WTC11 (cell line): ENCODE measurements at regions not wholly inside any gene's neighbourhood (a gene's known extent, or its start where the extent isn't known, plus 50 kb on each side); places are given as distances from the start of the nearest gene placed in this dataset.

Experiments used
- ATAC-seq: fragments of 200-7000 bp; cut with Tn5 transposase; 2 replicates; pipeline ENCODE4 v1.10.0; 2021; ENCODE audit warnings: mild to moderate bottlenecking, moderate library complexity
- CTCF ChIA-PET: fragments of 300-600 bp; sonication (Branson Sonifier 250); formaldehyde crosslinking; loops from one replicate; lab custom pipeline; 2021; ENCODE audit warnings: antibody characterized with exemption; lab: Charles Lee
- POLR2A ChIA-PET: fragments of 350-600 bp; sonication (Branson Sonifier 250); formaldehyde crosslinking; loops from one replicate; lab custom pipeline; 2021; ENCODE audit warnings: antibody characterized with exemption; lab: Charles Lee
- DNase-seq: peaks from one replicate; pipeline ENCODE4 v3.0.0; 2021; ENCODE audit warnings: low spot score
- H3K27ac Mint-ChIP-seq: 2 replicates; pipeline ENCODE4 v1.8.0; 2021; ENCODE audit warnings: mixed read lengths
- H3K27me3 Mint-ChIP-seq: 2 replicates; pipeline ENCODE4 v1.8.0; 2021; ENCODE audit warnings: low read depth, mild to moderate bottlenecking, moderate library complexity, mixed read lengths
- H3K36me3 Mint-ChIP-seq: 2 replicates; pipeline ENCODE4 v1.8.0; 2021; ENCODE audit warnings: mixed read lengths
- H3K4me1 Mint-ChIP-seq: 2 replicates; pipeline ENCODE4 v1.8.0; 2022; ENCODE audit warnings: mixed read lengths
- H3K4me3 Mint-ChIP-seq: 2 replicates; pipeline ENCODE4 v1.8.0; 2021; ENCODE audit warnings: mild to moderate bottlenecking, moderate library complexity, mixed read lengths
- H3K9me3 Mint-ChIP-seq: 2 replicates; pipeline ENCODE4 v1.8.0; 2021; ENCODE audit warnings: mixed read lengths
- ARID4B ChIP-seq: sonication (generic); formaldehyde crosslinking; IDR thresholded peaks from 2 replicates; pipeline ENCODE4 v1.8.0; 2023; ENCODE audit warnings: missing genetic modification reagents, mild to moderate bottlenecking, borderline replicate concordance
- CREM ChIP-seq: sonication (generic); formaldehyde crosslinking; IDR thresholded peaks from 2 replicates; pipeline ENCODE4 v1.8.1; 2022; ENCODE audit warnings: mild to moderate bottlenecking, missing genetic modification reagents, moderate library complexity
- EMX1 ChIP-seq: fragments of 250-450 bp; sonication (Bioruptor Pico); IDR thresholded peaks from 2 replicates; pipeline ENCODE4 v1.8.0; 2021; ENCODE audit warnings: mild to moderate bottlenecking
- GRHL2 ChIP-seq: fragments of 250-450 bp; sonication (Bioruptor Pico); IDR thresholded peaks from 2 replicates; pipeline ENCODE4 v1.8.0; 2022; ENCODE audit warnings: mild to moderate bottlenecking, moderate library complexity; ENCODE audit not compliant: insufficient replicate concordance, severe bottlenecking
- MXD4 ChIP-seq: fragments of 250-450 bp; sonication (Bioruptor Pico); IDR thresholded peaks from 2 replicates; pipeline ENCODE4 v1.8.0; 2021; ENCODE audit warnings: mild to moderate bottlenecking, moderate library complexity, borderline replicate concordance
- NFYB ChIP-seq: sonication (generic); formaldehyde crosslinking; conservative IDR thresholded peaks from 2 replicates; pipeline ENCODE4 v1.8.0; 2022; ENCODE audit warnings: low read depth, missing genetic modification reagents
- OVOL2 ChIP-seq: fragments of 250-450 bp; sonication (Bioruptor Pico); IDR thresholded peaks from 2 replicates; pipeline ENCODE4 v1.9.0; 2021; ENCODE audit warnings: mild to moderate bottlenecking, borderline replicate concordance
- TEAD1 ChIP-seq: sonication (generic); formaldehyde crosslinking; IDR thresholded peaks from 2 replicates; pipeline ENCODE4 v1.8.0; 2022; ENCODE audit warnings: mild to moderate bottlenecking, missing genetic modification reagents
- TEAD4 ChIP-seq: sonication (generic); formaldehyde crosslinking; IDR thresholded peaks from 2 replicates; pipeline ENCODE4 v1.8.0; 2022; ENCODE audit warnings: mild to moderate bottlenecking, missing genetic modification reagents
- ZNF219 ChIP-seq: sonication (generic); formaldehyde crosslinking; IDR thresholded peaks from 2 replicates; pipeline ENCODE4 v1.8.0; 2023; ENCODE audit warnings: missing genetic modification reagents, mild to moderate bottlenecking, borderline replicate concordance
- ZNF263 ChIP-seq: sonication (generic); formaldehyde crosslinking; IDR thresholded peaks from 2 replicates; pipeline ENCODE4 v1.8.1; 2022; ENCODE audit warnings: low read depth, mild to moderate bottlenecking, moderate library complexity, missing genetic modification reagents
- ZNF317 ChIP-seq: sonication (generic); formaldehyde crosslinking; IDR thresholded peaks from 2 replicates; pipeline ENCODE4 v1.8.1; 2023; ENCODE audit warnings: low read depth, mild to moderate bottlenecking, moderate library complexity, missing genetic modification reagents, borderline replicate concordance
- ZNF416 ChIP-seq: fragments of 250-450 bp; sonication (Bioruptor Pico); IDR thresholded peaks from 2 replicates; pipeline ENCODE4 v1.9.0; 2021; ENCODE audit warnings: mild to moderate bottlenecking, inconsistent platforms
- ZNF532 ChIP-seq: fragments of 250-450 bp; sonication (Bioruptor Pico); IDR thresholded peaks from 2 replicates; pipeline ENCODE4 v1.9.0; 2021; ENCODE audit warnings: mild to moderate bottlenecking, borderline replicate concordance
- TF ChIP-seq, protein P1 (sequence below): sonication (generic); formaldehyde crosslinking; IDR thresholded peaks from 2 replicates; pipeline ENCODE4 v1.8.1; 2023; ENCODE audit warnings: mild to moderate bottlenecking, missing genetic modification reagents, moderate library complexity
- TF ChIP-seq, protein P2 (sequence below): fragments of 250-450 bp; sonication (Bioruptor Pico); IDR thresholded peaks from 2 replicates; pipeline ENCODE4 v1.9.0; 2021; ENCODE audit warnings: moderate library complexity, mild to moderate bottlenecking, inconsistent platforms, borderline replicate concordance
- TF ChIP-seq, protein P3 (sequence below): sonication (generic); formaldehyde crosslinking; IDR thresholded peaks from 2 replicates; pipeline ENCODE4 v1.8.1; 2022; ENCODE audit warnings: low read depth, missing genetic modification reagents, borderline replicate concordance
- TF ChIP-seq, protein P4 (sequence below): sonication (generic); formaldehyde crosslinking; IDR thresholded peaks from 2 replicates; pipeline ENCODE4 v1.8.0; 2022; ENCODE audit warnings: mild to moderate bottlenecking, missing genetic modification reagents
- TF ChIP-seq, protein P5 (sequence below): sonication (generic); formaldehyde crosslinking; IDR thresholded peaks from 2 replicates; pipeline ENCODE4 v1.8.0; 2022; ENCODE audit warnings: mild to moderate bottlenecking, missing genetic modification reagents

GRCh38 chr4:181647396-181648147, 595.6 kb upstream of the TENM3 start:
- CTCF ChIA-PET = no interaction called here
- H3K27me3 Mint-ChIP-seq = no peaks in the 10 kb centered on the region
- POLR2A ChIA-PET = no interaction called here
- no peak for DNase-seq
- H3K27ac Mint-ChIP-seq = no peak overlapping the region; the same call in 1 of the 2 replicates
- no peak; the same call in 1 of the 2 replicates for ATAC-seq
- H3K36me3 Mint-ChIP-seq = peaks cover 10% of the 10 kb centered on the region
- H3K9me3 Mint-ChIP-seq = peaks cover 14% of the 10 kb centered on the region
- no peak overlapping the region for H3K4me3 Mint-ChIP-seq
- TF ChIP-seq CREM = no peak
- TF ChIP-seq ARID4B (CRISPR knock-in tag) = no peak
- no peak for TF ChIP-seq ZNF219 (CRISPR knock-in tag)
- TF ChIP-seq, protein P1, sequence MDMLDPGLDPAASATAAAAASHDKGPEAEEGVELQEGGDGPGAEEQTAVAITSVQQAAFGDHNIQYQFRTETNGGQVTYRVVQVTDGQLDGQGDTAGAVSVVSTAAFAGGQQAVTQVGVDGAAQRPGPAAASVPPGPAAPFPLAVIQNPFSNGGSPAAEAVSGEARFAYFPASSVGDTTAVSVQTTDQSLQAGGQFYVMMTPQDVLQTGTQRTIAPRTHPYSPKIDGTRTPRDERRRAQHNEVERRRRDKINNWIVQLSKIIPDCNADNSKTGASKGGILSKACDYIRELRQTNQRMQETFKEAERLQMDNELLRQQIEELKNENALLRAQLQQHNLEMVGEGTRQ (CRISPR knock-in tag) = no peak
- no peak for TF ChIP-seq GRHL2
- no peak for TF ChIP-seq TEAD1 (CRISPR knock-in tag)
- TF ChIP-seq ZNF317 (CRISPR knock-in tag) = no peak
- TF ChIP-seq, protein P2, sequence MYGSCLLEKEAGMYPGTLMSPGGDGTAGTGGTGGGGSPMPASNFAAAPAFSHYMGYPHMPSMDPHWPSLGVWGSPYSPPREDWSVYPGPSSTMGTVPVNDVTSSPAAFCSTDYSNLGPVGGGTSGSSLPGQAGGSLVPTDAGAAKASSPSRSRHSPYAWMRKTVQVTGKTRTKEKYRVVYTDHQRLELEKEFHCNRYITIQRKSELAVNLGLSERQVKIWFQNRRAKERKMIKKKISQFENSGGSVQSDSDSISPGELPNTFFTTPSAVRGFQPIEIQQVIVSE (CRISPR knock-in tag) = no peak
- no peak for TF ChIP-seq EMX1 (CRISPR knock-in tag)
- TF ChIP-seq NFYB (CRISPR knock-in tag) = no peak
- no peak for TF ChIP-seq MXD4
- TF ChIP-seq, protein P3, sequence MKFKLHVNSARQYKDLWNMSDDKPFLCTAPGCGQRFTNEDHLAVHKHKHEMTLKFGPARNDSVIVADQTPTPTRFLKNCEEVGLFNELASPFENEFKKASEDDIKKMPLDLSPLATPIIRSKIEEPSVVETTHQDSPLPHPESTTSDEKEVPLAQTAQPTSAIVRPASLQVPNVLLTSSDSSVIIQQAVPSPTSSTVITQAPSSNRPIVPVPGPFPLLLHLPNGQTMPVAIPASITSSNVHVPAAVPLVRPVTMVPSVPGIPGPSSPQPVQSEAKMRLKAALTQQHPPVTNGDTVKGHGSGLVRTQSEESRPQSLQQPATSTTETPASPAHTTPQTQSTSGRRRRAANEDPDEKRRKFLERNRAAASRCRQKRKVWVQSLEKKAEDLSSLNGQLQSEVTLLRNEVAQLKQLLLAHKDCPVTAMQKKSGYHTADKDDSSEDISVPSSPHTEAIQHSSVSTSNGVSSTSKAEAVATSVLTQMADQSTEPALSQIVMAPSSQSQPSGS = no peak
- no peak for TF ChIP-seq ZNF416 (CRISPR knock-in tag)
- no peak for TF ChIP-seq ZNF263 (CRISPR knock-in tag)
- no peak for TF ChIP-seq OVOL2 (CRISPR knock-in tag)
- peaks cover 26% of the 10 kb centered on the region for H3K4me1 Mint-ChIP-seq

GRCh38 chr4:181650033-181650825, 593.0 kb upstream of the TENM3 start:
- Mint-ChIP-seq H3K9me3 (peaks cover 6% of the 10 kb centered on the region; the same call in 1 of the 2 replicates), H3K36me3 (no peaks in the 10 kb centered on the region), H3K27me3 (no peaks in the 10 kb centered on the region), H3K4me3 (no peak overlapping the region), H3K4me1 (peaks cover 19% of the 10 kb centered on the region), H3K27ac (no peak overlapping the region)
- CTCF ChIA-PET = no interaction called here
- no peak for ATAC-seq
- DNase-seq = no peak
- POLR2A ChIA-PET = no interaction called here
- TF ChIP-seq ZNF219 (CRISPR knock-in tag) (no peak), ZNF532 (CRISPR knock-in tag) (no peak), TEAD4 (no peak)
- TF ChIP-seq, protein P4, sequence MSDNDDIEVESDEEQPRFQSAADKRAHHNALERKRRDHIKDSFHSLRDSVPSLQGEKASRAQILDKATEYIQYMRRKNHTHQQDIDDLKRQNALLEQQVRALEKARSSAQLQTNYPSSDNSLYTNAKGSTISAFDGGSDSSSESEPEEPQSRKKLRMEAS (CRISPR knock-in tag) = no peak
- TF ChIP-seq, protein P5, sequence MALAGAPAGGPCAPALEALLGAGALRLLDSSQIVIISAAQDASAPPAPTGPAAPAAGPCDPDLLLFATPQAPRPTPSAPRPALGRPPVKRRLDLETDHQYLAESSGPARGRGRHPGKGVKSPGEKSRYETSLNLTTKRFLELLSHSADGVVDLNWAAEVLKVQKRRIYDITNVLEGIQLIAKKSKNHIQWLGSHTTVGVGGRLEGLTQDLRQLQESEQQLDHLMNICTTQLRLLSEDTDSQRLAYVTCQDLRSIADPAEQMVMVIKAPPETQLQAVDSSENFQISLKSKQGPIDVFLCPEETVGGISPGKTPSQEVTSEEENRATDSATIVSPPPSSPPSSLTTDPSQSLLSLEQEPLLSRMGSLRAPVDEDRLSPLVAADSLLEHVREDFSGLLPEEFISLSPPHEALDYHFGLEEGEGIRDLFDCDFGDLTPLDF (CRISPR knock-in tag) = no peak
- TF ChIP-seq, protein P2 (CRISPR knock-in tag) = no peak
